Neural progenitor cell (in vitro differentiated cells): ENCODE measurements at regions not wholly inside any gene's neighbourhood (a gene's known extent, or its start where the extent isn't known, plus 50 kb on each side); places are given as distances from the start of the nearest gene placed in this dataset.

Experiments
- DNase-seq: peaks from one replicate; pipeline ENCODE4 v3.0.0-alpha.2; 2016; ENCODE audit warnings: low spot score
- H2AFZ ChIP-seq: fragments of 200-600 bp; sonication (generic); replicated peaks from 2 replicates; pipeline ENCODE4 v1.6.1; 2016; ENCODE audit warnings: antibody characterized with exemption
- H3F3A ChIP-seq: fragments of 200-600 bp; sonication (generic); 2 replicates; pipeline ENCODE4 v1.6.1; 2016; ENCODE audit warnings: antibody characterized with exemption, low read depth
- H3K27ac ChIP-seq: fragments of 200-600 bp; sonication (generic); 2 replicates; pipeline ENCODE4 v1.5.1; 2016; ENCODE audit warnings: mild to moderate bottlenecking
- H3K27me3 ChIP-seq: fragments of 200-600 bp; sonication (generic); 2 replicates; pipeline ENCODE4 v1.6.1; 2016; ENCODE audit warnings: mild to moderate bottlenecking, moderate library complexity
- H3K36me3 ChIP-seq: fragments of 200-600 bp; sonication (generic); 2 replicates; pipeline ENCODE4 v1.5.1; 2016
- H3K4me1 ChIP-seq: fragments of 200-600 bp; sonication (generic); 2 replicates; pipeline ENCODE4 v1.6.1; 2016; ENCODE audit warnings: mixed run types
- H3K4me2 ChIP-seq: fragments of 200-600 bp; sonication (generic); 2 replicates; pipeline ENCODE4 v1.6.1; 2016
- H3K4me3 ChIP-seq: fragments of 200-600 bp; sonication (generic); 2 replicates; pipeline ENCODE4 v1.5.1; 2016
- H3K79me2 ChIP-seq: fragments of 200-600 bp; sonication (generic); 2 replicates; pipeline ENCODE4 v1.6.1; 2016; ENCODE audit warnings: low read depth
- H3K9ac ChIP-seq: fragments of 200-600 bp; sonication (generic); 2 replicates; pipeline ENCODE4 v1.6.1; 2016
- H3K9me3 ChIP-seq: fragments of 200-600 bp; sonication (generic); 2 replicates; pipeline ENCODE4 v1.5.1; 2016; ENCODE audit warnings: low read depth
- H4K20me1 ChIP-seq: fragments of 200-600 bp; sonication (generic); 2 replicates; pipeline ENCODE4 v1.6.1; 2016; ENCODE audit warnings: low read depth
- H3K27ac Mint-ChIP-seq: 3 replicates; pipeline ENCODE4 v1.8.0; 2021; ENCODE audit warnings: mixed read lengths
- H3K27me3 Mint-ChIP-seq: 2 replicates; pipeline ENCODE4 v1.8.0; 2022; ENCODE audit warnings: low read depth, mild to moderate bottlenecking, inconsistent platforms, moderate library complexity, mixed read lengths; ENCODE audit not compliant: insufficient read depth
- H3K36me3 Mint-ChIP-seq: 3 replicates; pipeline ENCODE4 v1.8.0; 2021; ENCODE audit warnings: mixed read lengths
- H3K4me1 Mint-ChIP-seq: 3 replicates; pipeline ENCODE4 v1.8.0; 2021; ENCODE audit warnings: mixed read lengths
- H3K4me3 Mint-ChIP-seq: 3 replicates; pipeline ENCODE4 v1.8.0; 2021; ENCODE audit warnings: mild to moderate bottlenecking, moderate library complexity, mixed read lengths
- H3K9me3 Mint-ChIP-seq: 3 replicates; pipeline ENCODE4 v1.8.0; 2020; ENCODE audit warnings: mixed read lengths
- EZH2 ChIP-seq: fragments of 200-600 bp; sonication (generic); IDR thresholded peaks from 2 replicates; pipeline ENCODE4 v1.6.1; 2017; ENCODE audit warnings: antibody characterized with exemption, mild to moderate bottlenecking, moderate library complexity
- EZH2phosphoT487 ChIP-seq: fragments of 200-600 bp; sonication (generic); IDR thresholded peaks from 2 replicates; pipeline ENCODE4 v1.6.1; 2017; ENCODE audit warnings: antibody characterized with exemption
- TF ChIP-seq, protein P1 (sequence below): fragments of 200-600 bp; sonication (generic); IDR thresholded peaks from 2 replicates; pipeline ENCODE4 v1.5.1; 2017; ENCODE audit warnings: antibody characterized with exemption, mild to moderate bottlenecking

DNA sequence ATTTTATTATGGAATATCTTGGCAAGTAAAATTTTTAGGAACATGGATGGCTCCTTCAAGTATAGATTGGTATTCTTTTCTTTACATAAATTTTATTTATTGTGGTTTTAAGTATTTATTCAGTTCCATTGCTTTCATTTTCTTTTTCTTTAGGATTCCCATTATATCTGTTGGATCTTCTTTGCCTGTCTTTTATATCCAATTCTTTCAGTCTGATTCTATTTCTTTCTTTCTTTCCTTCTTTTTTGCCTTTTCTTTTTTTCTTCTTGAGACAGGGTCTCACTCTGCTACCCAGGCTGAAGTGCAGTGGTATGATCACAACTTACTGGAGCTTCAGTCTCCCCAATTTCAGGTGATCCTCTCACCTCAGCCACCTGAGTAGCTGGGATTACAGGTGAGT, 74.2 kb upstream of the GLI3 start:
- no peak overlapping the region for H3K4me3 Mint-ChIP-seq
- peaks cover 21% of the 10 kb centered on the region for H3K4me1 Mint-ChIP-seq
- H3K4me2 ChIP-seq, result no peak overlapping the region
- no peaks in the 10 kb centered on the region for H3K79me2 ChIP-seq
- H3K36me3 ChIP-seq, result peaks cover 4% of the 10 kb centered on the region
- no peaks in the 10 kb centered on the region for H3F3A ChIP-seq
- H3K4me1 ChIP-seq, result peaks cover 18% of the 10 kb centered on the region
- H3K36me3 Mint-ChIP-seq, result peaks cover 2% of the 10 kb centered on the region
- no peak overlapping the region for H3K9ac ChIP-seq
- no peaks in the 10 kb centered on the region for H4K20me1 ChIP-seq
- H2AFZ ChIP-seq, result no peak overlapping the region
- no peak overlapping the region for H3K27ac ChIP-seq
- TF ChIP-seq EZH2phosphoT487, result no peak
- no peak for TF ChIP-seq EZH2
- TF ChIP-seq, protein P1, sequence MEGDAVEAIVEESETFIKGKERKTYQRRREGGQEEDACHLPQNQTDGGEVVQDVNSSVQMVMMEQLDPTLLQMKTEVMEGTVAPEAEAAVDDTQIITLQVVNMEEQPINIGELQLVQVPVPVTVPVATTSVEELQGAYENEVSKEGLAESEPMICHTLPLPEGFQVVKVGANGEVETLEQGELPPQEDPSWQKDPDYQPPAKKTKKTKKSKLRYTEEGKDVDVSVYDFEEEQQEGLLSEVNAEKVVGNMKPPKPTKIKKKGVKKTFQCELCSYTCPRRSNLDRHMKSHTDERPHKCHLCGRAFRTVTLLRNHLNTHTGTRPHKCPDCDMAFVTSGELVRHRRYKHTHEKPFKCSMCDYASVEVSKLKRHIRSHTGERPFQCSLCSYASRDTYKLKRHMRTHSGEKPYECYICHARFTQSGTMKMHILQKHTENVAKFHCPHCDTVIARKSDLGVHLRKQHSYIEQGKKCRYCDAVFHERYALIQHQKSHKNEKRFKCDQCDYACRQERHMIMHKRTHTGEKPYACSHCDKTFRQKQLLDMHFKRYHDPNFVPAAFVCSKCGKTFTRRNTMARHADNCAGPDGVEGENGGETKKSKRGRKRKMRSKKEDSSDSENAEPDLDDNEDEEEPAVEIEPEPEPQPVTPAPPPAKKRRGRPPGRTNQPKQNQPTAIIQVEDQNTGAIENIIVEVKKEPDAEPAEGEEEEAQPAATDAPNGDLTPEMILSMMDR, result no peak
- no peaks in the 10 kb centered on the region for H3K27me3 ChIP-seq
- peaks cover 17% of the 10 kb centered on the region for H3K9me3 ChIP-seq
- no peak overlapping the region for H3K27ac Mint-ChIP-seq
- peaks cover 36% of the 10 kb centered on the region for H3K9me3 Mint-ChIP-seq
- no peak for DNase-seq
- H3K27me3 Mint-ChIP-seq, result no peaks in the 10 kb centered on the region
- no peak overlapping the region for H3K4me3 ChIP-seq

DNA sequence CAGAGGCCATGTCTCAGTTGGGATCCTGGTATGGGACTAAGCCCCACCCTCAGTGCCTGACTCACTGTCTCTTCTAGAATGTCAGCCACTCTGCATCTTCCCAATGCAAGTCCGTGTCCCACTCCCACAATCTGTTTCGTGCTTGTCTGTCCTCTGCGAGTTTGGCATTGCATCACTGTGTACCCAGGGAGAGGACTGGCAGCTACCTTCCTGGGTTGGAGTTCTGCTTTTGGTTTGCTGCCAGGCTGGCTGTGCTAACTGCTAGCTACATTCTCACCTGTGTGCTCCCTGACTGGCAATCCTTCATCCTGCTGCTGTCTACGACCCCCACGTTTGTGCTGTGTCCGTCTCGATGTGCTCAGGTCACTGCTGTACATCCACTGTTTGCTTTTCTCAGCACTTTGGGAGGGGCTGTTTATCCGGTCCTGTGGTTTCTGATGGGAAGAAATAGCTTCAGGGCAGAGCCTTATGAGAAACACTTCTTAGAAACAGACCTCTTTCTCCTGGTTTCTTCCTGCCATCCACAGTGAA, 56.0 kb upstream of the GLI3 start:
- peaks cover 2% of the 10 kb centered on the region for H3K27me3 Mint-ChIP-seq
- no peak for DNase-seq
- H3K9ac ChIP-seq, result no peak overlapping the region
- no peak overlapping the region for H3K4me3 ChIP-seq
- H3K79me2 ChIP-seq, result no peaks in the 10 kb centered on the region
- H3K27me3 ChIP-seq, result no peaks in the 10 kb centered on the region
- no peaks in the 10 kb centered on the region for H3K9me3 ChIP-seq
- no peaks in the 10 kb centered on the region for H3F3A ChIP-seq
- H3K27ac Mint-ChIP-seq, result no peak overlapping the region
- peak overlapping the region; percentile 32 for H2AFZ ChIP-seq
- TF ChIP-seq, protein P1, result no peak
- TF ChIP-seq EZH2 (no peak), EZH2phosphoT487 (no peak)
- no peak overlapping the region for H3K4me2 ChIP-seq
- no peak overlapping the region for H3K27ac ChIP-seq
- no peaks in the 10 kb centered on the region for H3K9me3 Mint-ChIP-seq
- H3K4me1 Mint-ChIP-seq, result no peaks in the 10 kb centered on the region
- no peak overlapping the region for H3K4me3 Mint-ChIP-seq
- H3K36me3 Mint-ChIP-seq, result no peaks in the 10 kb centered on the region
- H3K36me3 ChIP-seq, result no peaks in the 10 kb centered on the region
- H4K20me1 ChIP-seq, result no peaks in the 10 kb centered on the region
- no peaks in the 10 kb centered on the region for H3K4me1 ChIP-seq

DNA sequence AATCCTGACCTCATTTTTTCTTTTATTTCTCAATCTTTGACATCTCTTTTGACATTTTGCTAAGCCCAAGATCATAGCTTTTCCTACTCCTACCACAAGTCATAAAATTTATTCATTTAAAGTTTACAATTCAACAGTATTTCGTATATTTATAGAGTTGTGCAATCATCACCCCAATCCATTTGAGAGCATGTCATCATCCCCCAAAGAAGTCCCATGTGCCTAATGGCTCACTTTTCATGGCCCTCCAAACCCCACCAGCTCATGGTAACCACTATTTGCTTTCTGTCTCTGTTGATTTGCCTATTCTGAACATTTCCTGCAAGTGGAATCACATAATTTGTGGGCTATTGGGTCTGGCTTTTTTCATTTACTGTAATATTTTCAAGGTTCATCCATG, 52.5 kb upstream of the GLI3 start:
- H3K4me3 Mint-ChIP-seq, result no peak overlapping the region

More for the DNA sequence above, 52.5 kb upstream of the GLI3 start:
- no peak for DNase-seq
- no peaks in the 10 kb centered on the region for H3K4me1 Mint-ChIP-seq
- Histone ChIP-seq H3K9ac (no peak overlapping the region), H3K4me1 (no peaks in the 10 kb centered on the region), H3F3A (no peaks in the 10 kb centered on the region), H3K9me3 (no peaks in the 10 kb centered on the region), H3K4me2 (no peak overlapping the region), H2AFZ (no peak overlapping the region), H4K20me1 (no peaks in the 10 kb centered on the region), H3K36me3 (no peaks in the 10 kb centered on the region), H3K79me2 (no peaks in the 10 kb centered on the region), H3K27ac (no peak overlapping the region), H3K27me3 (no peaks in the 10 kb centered on the region), H3K4me3 (no peak overlapping the region)
- no peaks in the 10 kb centered on the region for H3K9me3 Mint-ChIP-seq
- H3K27me3 Mint-ChIP-seq, result no peaks in the 10 kb centered on the region
- H3K27ac Mint-ChIP-seq, result no peak overlapping the region
- H3K36me3 Mint-ChIP-seq, result no peaks in the 10 kb centered on the region
- TF ChIP-seq, protein P1, result no peak
- no peak for TF ChIP-seq EZH2
- no peak for TF ChIP-seq EZH2phosphoT487
